Brain pericyte (primary cell): ENCODE measurements at regions not wholly inside any gene's neighbourhood (a gene's known extent, or its start where the extent isn't known, plus 50 kb on each side); places are given as distances from the start of the nearest gene placed in this dataset.
"Not testable (repeated sequence)": the region's sequence is repeated elsewhere in the genome, so short reads cannot be mapped to it uniquely, and the experiment has no call there.

ENCODE experiments used
- DNase-seq: peaks from one replicate; pipeline ENCODE4 v3.0.0-alpha.2; 2012; ENCODE audit warnings: low read depth, low spot score

GRCh38 chr7:136130511-136131303 is 153.5 kb upstream of the MTPN start:
- DNase-seq, result no peak

GRCh38 chr7:136128050-136128449 is 150.9 kb upstream of the MTPN start:
- DNase-seq, result no peak

GRCh38 chr7:136123352-136123751 is 146.2 kb upstream of the MTPN start:
- DNase-seq, result no peak

- DNase-seq, result no peak
Measured at GRCh38 chr7:136122026-136122425, 144.9 kb upstream of the MTPN start.

GRCh38 chr7:136117539-136117938 is 140.4 kb upstream of the MTPN start:
- DNase-seq, result no peak

GRCh38 chr7:136116186-136116585 is 139.0 kb upstream of the MTPN start:
- DNase-seq, result no peak

- DNase-seq, result no peak
Measured at GRCh38 chr7:136114966-136115762, 138.0 kb upstream of the MTPN start.

GRCh38 chr7:136114467-136114866 is 137.3 kb upstream of the MTPN start:
- DNase-seq, result not testable (repeated sequence)

GRCh38 chr7:136109037-136109436 is 131.9 kb upstream of the MTPN start:
- not testable (repeated sequence) for DNase-seq

- DNase-seq, result no peak
Measured at GRCh38 chr7:136105191-136105590, 128.0 kb upstream of the MTPN start.

GRCh38 chr7:136104269-136104603 is 127.1 kb upstream of the MTPN start:
- no peak for DNase-seq

- no peak for DNase-seq
Measured at GRCh38 chr7:136103545-136104268, 126.5 kb upstream of the MTPN start.

- no peak for DNase-seq
Measured at GRCh38 chr7:136102881-136103280, 125.7 kb upstream of the MTPN start.

- not testable (repeated sequence) for DNase-seq
Measured at GRCh38 chr7:136092714-136093113, 115.6 kb upstream of the MTPN start.

GRCh38 chr7:136087881-136088280 is 110.7 kb upstream of the MTPN start:
- DNase-seq, result no peak

- DNase-seq, result no peak
Measured at GRCh38 chr7:136086712-136087111, 109.6 kb upstream of the MTPN start.

- DNase-seq, result no peak
Measured at GRCh38 chr7:136079934-136080333, 102.8 kb upstream of the MTPN start.

GRCh38 chr7:136079478-136079892 is 102.3 kb upstream of the MTPN start:
- no peak for DNase-seq

- DNase-seq, result no peak
Measured at GRCh38 chr7:136079066-136079465, 101.9 kb upstream of the MTPN start.

- DNase-seq, result no peak
Measured at GRCh38 chr7:136078630-136079029, 101.5 kb upstream of the MTPN start.

- no peak for DNase-seq
Measured at GRCh38 chr7:136076954-136077353, 99.8 kb upstream of the MTPN start.

GRCh38 chr7:136074843-136075242 is 97.7 kb upstream of the MTPN start:
- DNase-seq, result no peak
